BE2C (cell line): ENCODE measurements at regions not wholly inside any gene's neighbourhood (a gene's known extent, or its start where the extent isn't known, plus 50 kb on each side); places are given as distances from the start of the nearest gene placed in this dataset.

Experiments
- DNase-seq: peaks from one replicate; pipeline ENCODE4 v3.0.0-alpha.2; 2020
- H3K27me3 ChIP-seq: fragments of 250-450 bp; sonication (Bioruptor Pico); 2 replicates; pipeline ENCODE4 v1.5.1; 2020; ENCODE audit warnings: mild to moderate bottlenecking
- H3K36me3 ChIP-seq: fragments of 250-450 bp; sonication (Bioruptor Pico); 2 replicates; pipeline ENCODE4 v1.5.1; 2020; ENCODE audit warnings: mild to moderate bottlenecking
- H3K4me1 ChIP-seq: fragments of 250-450 bp; sonication (Bioruptor Pico); 2 replicates; pipeline ENCODE4 v1.5.1; 2020
- H3K4me3 ChIP-seq: 2 replicates; pipeline ENCODE4 v1.5.1; 2011; ENCODE audit warnings: low read depth, low read length
- H3K9me3 ChIP-seq: fragments of 250-450 bp; sonication (Bioruptor Pico); 2 replicates; pipeline ENCODE4 v1.5.1; 2020
- CTCF ChIP-seq: IDR thresholded peaks from 2 replicates; pipeline ENCODE4 v1.5.1; 2012; ENCODE audit warnings: mild to moderate bottlenecking, low read depth, low read length

- no peak overlapping the region for H3K4me3 ChIP-seq
- H3K9me3 ChIP-seq, result no peaks in the 10 kb centered on the region
- no peak for DNase-seq
- no peaks in the 10 kb centered on the region for H3K36me3 ChIP-seq
- no peaks in the 10 kb centered on the region for H3K4me1 ChIP-seq
- no peak for TF ChIP-seq CTCF
- H3K27me3 ChIP-seq, result no peaks in the 10 kb centered on the region
Observed at GRCh38 chrX:124209792-124210576, 122.5 kb upstream of the TEX13D start.

GRCh38 chrX:124211312-124211942 is 121.0 kb upstream of the TEX13D start:
- Histone ChIP-seq H3K4me1 (no peaks in the 10 kb centered on the region), H3K9me3 (no peaks in the 10 kb centered on the region), H3K4me3 (no peak overlapping the region), H3K27me3 (no peaks in the 10 kb centered on the region), H3K36me3 (no peaks in the 10 kb centered on the region)
- TF ChIP-seq CTCF, result peak; percentile 59
- DNase-seq, result no peak

- DNase-seq, result no peak
- Histone ChIP-seq H3K27me3 (no peaks in the 10 kb centered on the region), H3K9me3 (no peaks in the 10 kb centered on the region), H3K4me3 (no peak overlapping the region), H3K36me3 (no peaks in the 10 kb centered on the region), H3K4me1 (no peaks in the 10 kb centered on the region)
- TF ChIP-seq CTCF, result no peak
Observed at GRCh38 chrX:124212622-124213021, 119.8 kb upstream of the TEX13D start.

GRCh38 chrX:124215786-124216185 is 116.7 kb upstream of the TEX13D start:
- no peak overlapping the region for H3K4me3 ChIP-seq
- H3K36me3 ChIP-seq, result no peaks in the 10 kb centered on the region
- H3K9me3 ChIP-seq, result no peaks in the 10 kb centered on the region
- H3K27me3 ChIP-seq, result no peaks in the 10 kb centered on the region
- no peak for TF ChIP-seq CTCF
- H3K4me1 ChIP-seq, result no peaks in the 10 kb centered on the region
- DNase-seq, result no peak

GRCh38 chrX:124216396-124217115 is 115.9 kb upstream of the TEX13D start:
- no peak for TF ChIP-seq CTCF
- no peak for DNase-seq
- H3K9me3 ChIP-seq, result no peaks in the 10 kb centered on the region
- no peak overlapping the region for H3K4me3 ChIP-seq
- no peaks in the 10 kb centered on the region for H3K27me3 ChIP-seq
- H3K4me1 ChIP-seq, result no peaks in the 10 kb centered on the region
- no peaks in the 10 kb centered on the region for H3K36me3 ChIP-seq
